RWPE1 (cell line): ENCODE measurements at regions not wholly inside any gene's neighbourhood (a gene's known extent, or its start where the extent isn't known, plus 50 kb on each side); places are given as distances from the start of the nearest gene placed in this dataset.
"Not testable (repeated sequence)": the region's sequence is repeated elsewhere in the genome, so short reads cannot be mapped to it uniquely, and the experiment has no call there.

Experiments used
- CTCF ChIA-PET: fragments of 350-600 bp; sonication (Branson Sonifier 250); formaldehyde crosslinking; extraction: SDS; loops from one replicate; lab custom pipeline; 2021; lab: Yijun Ruan, JAX
- POLR2A ChIA-PET: fragments of 400-600 bp; formaldehyde crosslinking; extraction: SDS; loops from one replicate; lab custom pipeline; 2020; ENCODE audit warnings: antibody characterized with exemption; ENCODE audit not compliant: low non-redundant PET; lab: Yijun Ruan, JAX
- DNase-seq: peaks from one replicate; pipeline ENCODE4 v3.0.0; 2012; ENCODE audit warnings: low spot score
- H3K27ac ChIP-seq: fragments of 450-650 bp; 2 replicates; pipeline ENCODE4 v1.5.1; 2017
- CTCF ChIP-seq: fragments of 450-650 bp; conservative IDR thresholded peaks from 2 replicates; pipeline ENCODE4 v1.5.1; 2017; ENCODE audit warnings: low read depth, mild to moderate bottlenecking

GRCh38 chr11:42849362-42849761 is 462.4 kb upstream of the API5 start:
- H3K27ac ChIP-seq: no peak overlapping the region
- CTCF ChIA-PET: no interaction called here
- POLR2A ChIA-PET: no interaction called here
- TF ChIP-seq CTCF: no peak
- no peak for DNase-seq

- no peak for DNase-seq
- ChIA-PET CTCF (no interaction called here), POLR2A (no interaction called here)
- no peak for TF ChIP-seq CTCF
- no peak overlapping the region for H3K27ac ChIP-seq
Measured at GRCh38 chr11:42857344-42857743, 454.5 kb upstream of the API5 start.

- no peak for DNase-seq
- TF ChIP-seq CTCF: no peak
- ChIA-PET POLR2A (no interaction called here), CTCF (no interaction called here)
- no peak overlapping the region for H3K27ac ChIP-seq
Measured at GRCh38 chr11:42870480-42870879, 441.3 kb upstream of the API5 start.

GRCh38 chr11:42873800-42874405 is 437.9 kb upstream of the API5 start:
- CTCF ChIA-PET: interaction anchor here (0.5 kb wide), 1 partner anchor 963 kb away, joined by 4 read pairs; no protein-coding TSS in a partner anchor
- DNase-seq, POLR2A ChIA-PET, H3K27ac ChIP-seq: not testable (repeated sequence)

- DNase-seq, H3K27ac ChIP-seq, POLR2A ChIA-PET: not testable (repeated sequence)
- CTCF ChIA-PET: interaction anchor here (0.7 kb wide), 1 partner anchor 952 kb away, joined by 3 read pairs; no protein-coding TSS in a partner anchor
Measured at GRCh38 chr11:42881335-42881734, 430.5 kb upstream of the API5 start.

- ChIA-PET POLR2A (no interaction called here), CTCF (no interaction called here)
- DNase-seq: no peak
- H3K27ac ChIP-seq: no peak overlapping the region
- no peak for TF ChIP-seq CTCF
Measured at GRCh38 chr11:42890773-42891172, 421.0 kb upstream of the API5 start.

GRCh38 chr11:42901084-42901483 is 410.7 kb upstream of the API5 start:
- ChIA-PET CTCF (no interaction called here), POLR2A (no interaction called here)
- TF ChIP-seq CTCF: no peak
- no peak for DNase-seq
- no peak overlapping the region for H3K27ac ChIP-seq

GRCh38 chr11:42906226-42906625 is 405.6 kb upstream of the API5 start:
- no peak overlapping the region for H3K27ac ChIP-seq
- no peak for DNase-seq
- ChIA-PET POLR2A (no interaction called here), CTCF (no interaction called here)
- TF ChIP-seq CTCF: no peak
